ENCODE measurements at regions not wholly inside any gene's neighbourhood (a gene's known extent, or its start where the extent isn't known, plus 50 kb on each side); places are given as distances from the start of the nearest gene placed in this dataset.
"Not testable (repeated sequence)": the region's sequence is repeated elsewhere in the genome, so short reads cannot be mapped to it uniquely, and the experiment has no call there.

DNA sequence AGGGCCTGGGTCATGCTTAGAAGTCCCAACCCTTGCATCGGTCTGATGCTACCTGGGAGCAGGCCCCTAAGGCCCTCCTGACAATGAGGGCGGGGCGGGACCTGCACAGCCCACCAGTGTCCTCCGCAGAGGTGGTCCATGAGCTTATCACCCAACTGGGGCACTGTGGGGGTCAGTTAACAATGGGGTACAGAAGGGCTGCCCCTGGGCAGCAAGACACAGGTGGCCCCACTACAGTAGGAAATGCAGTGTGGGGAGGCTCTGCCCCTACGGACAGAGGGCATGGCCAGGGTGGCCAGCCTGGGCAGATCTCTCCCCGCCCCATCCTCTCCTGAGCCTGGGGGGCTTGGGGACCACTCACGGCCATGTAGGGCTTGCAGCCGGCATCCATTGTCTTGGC, 90.7 kb downstream of the KCNJ18 start:
- ATAC-seq, result not testable (repeated sequence)

DNA sequence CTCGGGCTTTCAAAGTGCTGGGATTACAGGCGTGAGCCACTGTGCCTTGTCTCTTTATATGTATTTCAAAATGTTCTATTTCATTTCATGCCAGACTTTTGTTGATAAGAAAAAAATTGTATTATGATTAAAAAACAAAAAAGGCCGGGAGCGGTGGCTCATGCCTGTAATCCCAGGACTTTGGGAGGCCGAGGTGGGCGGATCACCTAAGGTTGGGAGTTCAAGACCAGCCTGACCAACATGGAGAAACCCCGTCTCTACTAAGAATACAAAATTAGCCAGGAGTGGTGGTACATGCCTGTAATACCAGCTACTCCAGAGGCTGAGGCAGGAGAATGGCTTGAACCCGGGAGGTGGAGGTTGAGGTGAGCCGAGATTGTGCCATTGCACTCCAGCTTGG, 121.9 kb downstream of the KCNJ18 start:
- not testable (repeated sequence) for ATAC-seq

DNA sequence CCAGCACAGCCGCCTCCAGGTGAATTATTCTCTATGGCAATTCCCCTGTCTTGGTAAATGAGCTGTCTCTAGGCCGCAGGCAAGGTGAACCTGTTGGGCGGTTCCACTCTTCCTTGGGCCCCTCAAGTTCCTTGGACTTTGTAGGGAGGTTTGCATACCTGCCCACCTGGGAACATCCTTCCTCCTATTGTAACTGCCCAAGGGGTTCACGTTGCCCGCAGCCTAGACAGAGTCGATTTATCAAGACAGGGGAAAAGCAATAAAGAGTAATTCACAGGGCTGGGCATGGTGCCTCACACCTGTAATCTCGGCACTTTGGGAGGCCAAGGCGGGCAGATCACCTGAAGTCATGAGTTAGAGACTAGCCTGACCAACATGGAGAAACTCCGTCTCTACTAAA, 122.5 kb downstream of the KCNJ18 start:
- TF ChIP-seq ISL1 (CRISPR knock-in tag; IDR thresholded peaks at IDR 0.05), result no peak
- TF ChIP-seq, protein P1, sequence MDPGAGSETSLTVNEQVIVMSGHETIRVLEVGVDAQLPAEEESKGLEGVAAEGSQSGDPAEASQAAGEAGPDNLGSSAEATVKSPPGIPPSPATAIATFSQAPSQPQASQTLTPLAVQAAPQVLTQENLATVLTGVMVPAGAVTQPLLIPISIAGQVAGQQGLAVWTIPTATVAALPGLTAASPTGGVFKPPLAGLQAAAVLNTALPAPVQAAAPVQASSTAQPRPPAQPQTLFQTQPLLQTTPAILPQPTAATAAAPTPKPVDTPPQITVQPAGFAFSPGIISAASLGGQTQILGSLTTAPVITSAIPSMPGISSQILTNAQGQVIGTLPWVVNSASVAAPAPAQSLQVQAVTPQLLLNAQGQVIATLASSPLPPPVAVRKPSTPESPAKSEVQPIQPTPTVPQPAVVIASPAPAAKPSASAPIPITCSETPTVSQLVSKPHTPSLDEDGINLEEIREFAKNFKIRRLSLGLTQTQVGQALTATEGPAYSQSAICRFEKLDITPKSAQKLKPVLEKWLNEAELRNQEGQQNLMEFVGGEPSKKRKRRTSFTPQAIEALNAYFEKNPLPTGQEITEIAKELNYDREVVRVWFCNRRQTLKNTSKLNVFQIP (CRISPR knock-in tag; IDR thresholded peaks at IDR 0.05; ENCODE audit: borderline replicate concordance, low read depth), result no peak
- TF ChIP-seq CSDC2 (CRISPR knock-in tag; IDR thresholded peaks at IDR 0.05), result no peak
- TF ChIP-seq ZC3H10 (CRISPR knock-in tag; IDR thresholded peaks at IDR 0.05), result no peak
- no peak for TF ChIP-seq RARB (CRISPR knock-in tag; IDR thresholded peaks at IDR 0.05)
- TF ChIP-seq, protein P2, sequence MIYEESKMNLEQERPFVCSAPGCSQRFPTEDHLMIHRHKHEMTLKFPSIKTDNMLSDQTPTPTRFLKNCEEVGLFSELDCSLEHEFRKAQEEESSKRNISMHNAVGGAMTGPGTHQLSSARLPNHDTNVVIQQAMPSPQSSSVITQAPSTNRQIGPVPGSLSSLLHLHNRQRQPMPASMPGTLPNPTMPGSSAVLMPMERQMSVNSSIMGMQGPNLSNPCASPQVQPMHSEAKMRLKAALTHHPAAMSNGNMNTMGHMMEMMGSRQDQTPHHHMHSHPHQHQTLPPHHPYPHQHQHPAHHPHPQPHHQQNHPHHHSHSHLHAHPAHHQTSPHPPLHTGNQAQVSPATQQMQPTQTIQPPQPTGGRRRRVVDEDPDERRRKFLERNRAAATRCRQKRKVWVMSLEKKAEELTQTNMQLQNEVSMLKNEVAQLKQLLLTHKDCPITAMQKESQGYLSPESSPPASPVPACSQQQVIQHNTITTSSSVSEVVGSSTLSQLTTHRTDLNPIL (CRISPR knock-in tag; IDR thresholded peaks at IDR 0.05; ENCODE audit: low read depth), result no peak
- TF ChIP-seq ZNF8 (CRISPR knock-in tag; IDR thresholded peaks at IDR 0.05), result no peak
- TF ChIP-seq ZFP3 (CRISPR knock-in tag; IDR thresholded peaks at IDR 0.05), result no peak
- TF ChIP-seq PPARA (CRISPR knock-in tag; IDR thresholded peaks at IDR 0.05; ENCODE audit: borderline replicate concordance), result no peak
- no peak for TF ChIP-seq ZNF70 (CRISPR knock-in tag; IDR thresholded peaks at IDR 0.05)
- TF ChIP-seq OSR1 (CRISPR knock-in tag; IDR thresholded peaks at IDR 0.05), result no peak
- ATAC-seq, result no peak

DNA sequence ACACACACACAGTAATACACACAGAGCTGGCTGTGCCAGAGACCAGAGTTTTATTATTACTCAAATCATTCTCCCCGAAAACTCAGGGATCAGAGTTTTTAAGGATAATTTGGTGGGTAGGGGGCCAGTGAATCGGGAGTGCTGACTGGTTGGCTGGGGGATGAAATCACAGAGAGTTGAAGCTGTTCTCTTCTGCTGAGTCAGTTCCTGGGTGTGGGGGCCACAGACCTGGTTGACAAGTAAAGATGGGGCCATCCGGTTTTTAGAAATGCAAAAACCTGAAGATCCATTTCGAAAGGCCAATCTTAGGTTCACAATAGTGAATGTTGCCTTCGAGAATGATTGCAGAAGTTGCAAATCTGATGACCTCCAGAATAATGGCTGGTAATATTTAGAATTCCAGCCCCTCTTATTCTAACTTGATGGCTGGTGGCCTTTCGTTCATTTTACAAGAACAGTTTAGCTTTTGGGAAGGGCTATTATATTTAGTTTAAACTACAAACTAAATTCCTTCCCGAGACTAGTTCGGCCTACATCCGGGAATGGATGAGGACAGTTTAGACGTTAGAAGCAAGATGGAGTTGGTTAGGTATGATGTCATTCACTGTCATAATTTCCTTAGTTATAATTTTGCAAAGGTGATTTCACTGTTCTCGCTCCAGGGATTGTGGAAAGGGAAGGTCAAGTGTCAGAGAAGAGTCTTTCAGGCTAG, 123.2 kb downstream of the KCNJ18 start:
- peak; percentile 34; the same call in 1 of the 3 replicates for ATAC-seq

More for the DNA sequence above, 123.2 kb downstream of the KCNJ18 start:
- TF ChIP-seq, protein P3, sequence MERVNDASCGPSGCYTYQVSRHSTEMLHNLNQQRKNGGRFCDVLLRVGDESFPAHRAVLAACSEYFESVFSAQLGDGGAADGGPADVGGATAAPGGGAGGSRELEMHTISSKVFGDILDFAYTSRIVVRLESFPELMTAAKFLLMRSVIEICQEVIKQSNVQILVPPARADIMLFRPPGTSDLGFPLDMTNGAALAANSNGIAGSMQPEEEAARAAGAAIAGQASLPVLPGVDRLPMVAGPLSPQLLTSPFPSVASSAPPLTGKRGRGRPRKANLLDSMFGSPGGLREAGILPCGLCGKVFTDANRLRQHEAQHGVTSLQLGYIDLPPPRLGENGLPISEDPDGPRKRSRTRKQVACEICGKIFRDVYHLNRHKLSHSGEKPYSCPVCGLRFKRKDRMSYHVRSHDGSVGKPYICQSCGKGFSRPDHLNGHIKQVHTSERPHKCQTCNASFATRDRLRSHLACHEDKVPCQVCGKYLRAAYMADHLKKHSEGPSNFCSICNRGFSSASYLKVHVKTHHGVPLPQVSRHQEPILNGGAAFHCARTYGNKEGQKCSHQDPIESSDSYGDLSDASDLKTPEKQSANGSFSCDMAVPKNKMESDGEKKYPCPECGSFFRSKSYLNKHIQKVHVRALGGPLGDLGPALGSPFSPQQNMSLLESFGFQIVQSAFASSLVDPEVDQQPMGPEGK (CRISPR knock-in tag; IDR thresholded peaks at IDR 0.05; ENCODE audit: borderline replicate concordance), result no peak
- no peak for TF ChIP-seq CSDC2 (CRISPR knock-in tag; IDR thresholded peaks at IDR 0.05)
- TF ChIP-seq ZNF565 (CRISPR knock-in tag; conservative IDR thresholded peaks at IDR 0.05; ENCODE audit: low read depth), result no peak
- no peak for TF ChIP-seq GLIS3 (CRISPR knock-in tag; IDR thresholded peaks at IDR 0.05)
- TF ChIP-seq, protein P4, sequence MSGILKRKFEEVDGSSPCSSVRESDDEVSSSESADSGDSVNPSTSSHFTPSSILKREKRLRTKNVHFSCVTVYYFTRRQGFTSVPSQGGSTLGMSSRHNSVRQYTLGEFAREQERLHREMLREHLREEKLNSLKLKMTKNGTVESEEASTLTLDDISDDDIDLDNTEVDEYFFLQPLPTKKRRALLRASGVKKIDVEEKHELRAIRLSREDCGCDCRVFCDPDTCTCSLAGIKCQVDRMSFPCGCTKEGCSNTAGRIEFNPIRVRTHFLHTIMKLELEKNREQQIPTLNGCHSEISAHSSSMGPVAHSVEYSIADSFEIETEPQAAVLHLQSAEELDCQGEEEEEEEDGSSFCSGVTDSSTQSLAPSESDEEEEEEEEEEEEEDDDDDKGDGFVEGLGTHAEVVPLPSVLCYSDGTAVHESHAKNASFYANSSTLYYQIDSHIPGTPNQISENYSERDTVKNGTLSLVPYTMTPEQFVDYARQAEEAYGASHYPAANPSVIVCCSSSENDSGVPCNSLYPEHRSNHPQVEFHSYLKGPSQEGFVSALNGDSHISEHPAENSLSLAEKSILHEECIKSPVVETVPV (CRISPR knock-in tag; IDR thresholded peaks at IDR 0.05), result no peak
- no peak for TF ChIP-seq RARB (CRISPR knock-in tag; IDR thresholded peaks at IDR 0.05)
- TF ChIP-seq, protein P2 (CRISPR knock-in tag; IDR thresholded peaks at IDR 0.05; ENCODE audit: low read depth), result no peak
- no peak for TF ChIP-seq SNAI2 (CRISPR knock-in tag; IDR thresholded peaks at IDR 0.05)
- no peak for TF ChIP-seq ZC3H10 (CRISPR knock-in tag; IDR thresholded peaks at IDR 0.05)
- no peak for TF ChIP-seq ZNF70 (CRISPR knock-in tag; IDR thresholded peaks at IDR 0.05)
- no peak for TF ChIP-seq OSR1 (CRISPR knock-in tag; IDR thresholded peaks at IDR 0.05)

Data from SK-N-SH treated with all-trans-retinoic acid at 6 μM for 48 hours (cell line).